ENCODE measurements at regions not wholly inside any gene's neighbourhood (a gene's known extent, or its start where the extent isn't known, plus 50 kb on each side); places are given as distances from the start of the nearest gene placed in this dataset.

GRCh38 chr4:31370866-31371465, 650.8 kb downstream of the PCDH7 start:
- intact Hi-C loops (cut with DNase I), result loop anchor here (10.0 kb wide), 1 partner anchor 326 kb away; no protein-coding TSS in a partner anchor
- DNase-seq (ENCODE audit: low spot score), result no peak

GRCh38 chr4:31374256-31374960, 654.2 kb downstream of the PCDH7 start:
- intact Hi-C loops (cut with DNase I), result loop anchor here (10.0 kb wide), 1 partner anchor 330 kb away; no protein-coding TSS in a partner anchor

GRCh38 chr4:31375936-31376335, 655.8 kb downstream of the PCDH7 start:
- intact Hi-C loops (cut with DNase I), result loop anchor here (10.0 kb wide), 1 partner anchor 331 kb away; no protein-coding TSS in a partner anchor

More at GRCh38 chr4:31374256-31374960, 654.2 kb downstream of the PCDH7 start:
- no peak for DNase-seq (ENCODE audit: low spot score)

DNA sequence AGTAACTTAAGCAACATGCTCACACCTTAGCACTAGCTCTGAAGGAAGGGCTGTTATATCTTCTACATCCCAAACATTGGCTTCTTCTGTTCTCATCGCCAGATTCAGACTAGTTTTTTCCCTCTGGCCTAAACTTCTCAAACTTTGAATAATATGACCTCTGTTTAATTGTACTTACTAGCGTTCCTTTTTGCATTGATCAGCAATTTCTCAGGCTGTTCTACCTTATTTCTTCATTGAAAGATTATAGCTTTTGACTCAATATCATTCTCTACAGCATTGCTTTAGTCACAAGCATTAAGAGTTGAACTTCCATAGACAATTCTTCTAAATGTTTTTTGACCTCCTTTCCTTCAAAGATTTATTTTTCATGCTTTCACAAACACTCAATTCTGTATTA, 659.2 kb downstream of the PCDH7 start:
- intact Hi-C loops (cut with DNase I), result loop anchor here (10.0 kb wide), 1 partner anchor 335 kb away; no protein-coding TSS in a partner anchor
- DNase-seq (ENCODE audit: low spot score), result no peak

More at GRCh38 chr4:31375936-31376335, 655.8 kb downstream of the PCDH7 start:
- DNase-seq (ENCODE audit: low spot score), result no peak

- intact Hi-C loops (cut with DNase I), result no loop called here
- no peak for DNase-seq (ENCODE audit: low spot score)
Observed at GRCh38 chr4:31383767-31384166, 663.6 kb downstream of the PCDH7 start.

GRCh38 chr4:31390849-31391248, 670.7 kb downstream of the PCDH7 start:
- DNase-seq (ENCODE audit: low spot score), result no peak
- intact Hi-C loops (cut with DNase I), result no loop called here

DNA sequence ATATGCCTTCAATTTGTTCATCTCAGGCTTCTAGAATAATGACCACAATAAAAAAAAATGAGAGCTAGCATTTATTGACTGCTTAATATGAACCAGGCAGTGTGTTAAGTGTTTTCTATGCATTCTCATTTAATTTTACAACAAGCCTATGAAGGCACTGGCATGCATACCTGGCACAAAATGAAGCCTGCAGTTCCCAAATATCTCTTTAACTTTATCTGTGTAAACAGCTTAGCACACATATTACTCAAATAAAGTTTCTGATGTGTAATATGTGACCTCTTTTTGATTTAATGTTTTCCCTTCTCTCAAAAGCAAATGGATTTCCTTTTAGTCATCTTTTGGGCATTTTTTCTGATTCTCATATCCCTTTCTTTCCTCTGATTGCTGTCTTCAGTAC, 671.8 kb downstream of the PCDH7 start:
- no peak for DNase-seq (ENCODE audit: low spot score)
- intact Hi-C loops (cut with DNase I), result no loop called here

DNA sequence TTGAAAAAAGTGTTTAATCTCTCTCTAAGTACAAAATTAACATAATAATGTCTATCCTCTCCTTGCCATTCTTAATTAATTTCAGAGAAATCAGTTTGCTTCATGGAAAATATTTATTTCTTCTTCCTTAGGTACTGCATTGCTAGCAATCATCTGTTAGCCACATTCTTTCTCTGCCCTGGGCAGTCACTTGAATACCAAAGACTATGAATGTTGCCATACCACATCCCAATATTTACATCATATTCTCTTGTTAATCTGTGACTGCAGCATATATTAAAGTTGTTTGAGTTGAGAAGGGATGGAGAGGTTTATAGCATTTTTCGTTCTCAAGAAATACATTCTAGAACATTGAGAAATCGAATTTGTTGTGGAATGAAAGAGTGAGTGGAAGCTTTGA, 672.8 kb downstream of the PCDH7 start:
- intact Hi-C loops (cut with DNase I), result no loop called here
- DNase-seq (ENCODE audit: low spot score), result no peak

GRCh38 chr4:31408121-31408520, 688.0 kb downstream of the PCDH7 start:
- intact Hi-C loops (cut with DNase I), result no loop called here
- no peak for DNase-seq (ENCODE audit: low spot score)

DNA sequence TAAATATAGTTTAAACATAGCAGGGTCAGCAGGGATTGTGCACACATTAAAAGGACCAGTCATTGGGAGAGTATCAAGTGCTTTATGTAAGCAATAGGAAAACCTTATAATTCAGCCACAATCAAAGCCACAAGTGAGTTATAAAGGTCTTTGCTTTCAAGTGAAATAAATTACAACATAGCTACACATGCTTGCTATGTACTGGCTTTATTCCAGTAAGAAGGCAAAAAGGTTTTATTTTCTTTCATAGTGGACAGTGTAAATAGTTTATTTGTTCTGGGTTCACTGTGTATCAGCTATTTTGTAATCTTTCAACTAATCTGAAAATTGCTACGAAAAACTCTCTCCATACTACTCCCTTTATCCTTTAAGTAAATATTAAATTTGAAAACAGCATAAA, 691.4 kb downstream of the PCDH7 start:
- intact Hi-C loops (cut with DNase I), result no loop called here
- no peak for DNase-seq (ENCODE audit: low spot score)

DNA sequence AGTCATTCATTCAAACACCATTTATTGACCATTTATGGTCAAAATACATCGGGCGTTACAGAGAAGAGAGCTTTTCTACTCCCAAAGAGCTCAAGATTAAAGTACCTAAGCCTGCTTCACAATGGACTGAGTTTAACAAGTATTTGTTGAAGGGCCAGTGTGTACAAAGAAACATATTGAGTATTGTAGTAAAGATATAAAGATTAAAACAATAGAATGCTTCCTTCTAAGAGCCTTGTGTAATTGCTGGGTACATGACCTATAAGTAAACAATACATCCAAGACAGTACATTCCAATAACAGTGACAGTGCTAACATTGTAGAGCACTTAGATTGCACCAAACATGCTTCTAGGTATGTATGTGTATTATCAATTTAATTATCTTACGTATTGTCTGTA, 695.5 kb downstream of the PCDH7 start:
- no peak for DNase-seq (ENCODE audit: low spot score)
- intact Hi-C loops (cut with DNase I), result no loop called here

- no peak for DNase-seq (ENCODE audit: low spot score)
- intact Hi-C loops (cut with DNase I), result no loop called here
Observed at GRCh38 chr4:31416498-31416897, 696.3 kb downstream of the PCDH7 start.

- intact Hi-C loops (cut with DNase I), result no loop called here
- DNase-seq (ENCODE audit: low spot score), result no peak
Observed at GRCh38 chr4:31417040-31417439, 696.9 kb downstream of the PCDH7 start.

DNA sequence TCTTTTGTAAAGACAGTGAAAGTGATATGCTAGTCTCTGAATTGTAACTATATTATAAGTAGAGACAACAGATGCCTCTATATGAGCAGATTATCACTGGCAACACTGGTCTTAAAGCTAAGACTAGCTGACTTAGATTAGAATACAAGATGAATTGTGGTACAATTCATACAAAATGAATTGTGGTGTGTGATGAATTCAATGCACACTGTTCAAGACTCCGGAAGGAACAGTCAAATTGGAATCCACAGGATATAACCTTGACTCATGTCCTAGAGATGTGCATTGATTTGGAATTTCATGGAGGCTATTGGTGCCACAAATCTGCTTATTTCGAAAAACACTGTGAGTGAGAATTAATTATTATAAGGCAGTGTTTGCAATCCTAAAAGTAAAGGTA, 701.8 kb downstream of the PCDH7 start:
- intact Hi-C loops (cut with DNase I), result no loop called here
- DNase-seq (ENCODE audit: low spot score), result no peak

DNA sequence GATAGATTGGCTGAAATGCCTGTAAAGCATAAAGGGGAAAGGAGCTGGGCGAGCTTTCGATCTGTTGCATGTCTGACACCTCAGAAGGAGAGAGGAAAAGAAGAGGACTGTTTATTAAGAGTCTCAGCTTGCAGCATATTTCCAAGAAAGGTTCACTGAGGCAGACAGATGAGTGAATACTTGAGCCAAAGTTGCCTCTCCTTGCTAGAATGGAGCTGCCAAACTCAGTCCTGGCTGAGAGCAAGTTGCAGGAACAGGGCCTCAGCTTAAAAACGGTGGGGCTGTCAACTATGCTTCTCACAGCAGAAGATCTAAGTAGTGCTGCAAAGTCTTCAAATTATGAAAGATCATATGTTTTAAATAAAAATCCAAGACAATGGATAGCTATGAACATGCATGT, 707.5 kb downstream of the PCDH7 start:
- intact Hi-C loops (cut with DNase I), result no loop called here
- DNase-seq (ENCODE audit: low spot score), result no peak

DNA sequence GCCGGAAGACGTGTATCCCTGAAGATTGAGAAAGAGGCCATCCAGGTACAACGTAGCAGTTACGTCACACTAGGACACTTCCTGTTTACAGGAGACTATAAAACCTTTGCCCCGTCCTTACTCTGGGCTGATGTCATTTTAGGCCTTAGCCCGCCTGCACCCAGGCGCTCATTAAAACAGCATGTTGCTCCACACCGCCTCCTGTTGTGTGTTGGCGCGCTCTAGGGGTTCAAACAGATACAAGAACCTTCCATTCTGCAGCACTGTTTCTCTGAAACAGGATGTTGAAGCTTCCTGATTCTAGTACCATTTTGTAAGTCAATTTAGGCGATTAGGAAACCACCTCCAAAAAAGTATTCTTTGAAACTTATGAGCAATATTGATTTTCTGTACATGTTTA, 722.1 kb downstream of the PCDH7 start:
- DNase-seq (ENCODE audit: low spot score), result no peak
- intact Hi-C loops (cut with DNase I), result no loop called here

GRCh38 chr4:31445526-31445925, 725.4 kb downstream of the PCDH7 start:
- DNase-seq (ENCODE audit: low spot score), result no peak
- intact Hi-C loops (cut with DNase I), result no loop called here

DNA sequence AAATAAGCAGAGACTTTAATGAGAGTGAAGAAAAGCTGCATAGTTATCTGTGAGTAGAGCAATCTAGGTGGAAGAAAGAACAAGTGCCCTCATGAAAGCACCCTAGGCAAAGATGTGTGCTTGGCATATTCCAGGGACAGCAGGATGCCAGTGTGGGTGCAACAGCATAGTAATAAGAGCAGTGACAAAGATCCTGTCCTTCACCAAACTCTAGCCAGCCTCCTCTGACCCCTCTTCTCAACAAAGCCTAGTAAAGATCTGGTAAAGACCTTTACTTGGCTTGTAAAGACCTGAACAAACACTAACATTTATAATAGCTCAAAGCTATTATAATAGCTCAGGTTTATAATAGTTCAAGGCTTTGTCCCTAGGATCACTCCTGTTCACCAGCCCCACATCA, 735.4 kb downstream of the PCDH7 start:
- no peak for DNase-seq (ENCODE audit: low spot score)
- intact Hi-C loops (cut with DNase I), result no loop called here

GRCh38 chr4:31458813-31459212, 738.6 kb downstream of the PCDH7 start:
- intact Hi-C loops (cut with DNase I), result no loop called here

GRCh38 chr4:31461421-31461820, 741.3 kb downstream of the PCDH7 start:
- intact Hi-C loops (cut with DNase I), result no loop called here
- no peak for DNase-seq (ENCODE audit: low spot score)

More at GRCh38 chr4:31458813-31459212, 738.6 kb downstream of the PCDH7 start:
- DNase-seq (ENCODE audit: low spot score), result no peak

DNA sequence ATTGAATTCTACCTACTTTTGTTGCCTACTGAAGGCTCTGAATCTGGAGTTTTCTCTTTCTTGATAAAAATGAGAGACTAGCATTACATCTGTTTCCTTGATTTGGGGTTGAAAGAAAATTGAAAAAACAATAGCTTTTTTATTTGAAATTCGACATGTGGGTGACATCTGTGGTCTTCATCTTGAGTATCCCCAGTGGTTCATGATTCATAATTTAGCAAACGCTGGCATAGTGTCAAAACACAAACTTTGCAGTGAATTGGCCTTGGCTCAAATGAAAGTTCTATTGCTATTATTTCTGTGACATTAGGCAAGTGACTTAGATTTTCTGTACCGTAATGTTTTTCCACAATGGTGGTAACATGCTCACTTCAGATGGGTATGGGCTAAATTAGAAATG, 747.6 kb downstream of the PCDH7 start:
- intact Hi-C loops (cut with DNase I), result no loop called here
- DNase-seq (ENCODE audit: low spot score), result no peak

Measured in cardiac septum (tissue), 1 donor.